ENCODE measurements at regions not wholly inside any gene's neighbourhood (a gene's known extent, or its start where the extent isn't known, plus 50 kb on each side); places are given as distances from the start of the nearest gene placed in this dataset.

DNA sequence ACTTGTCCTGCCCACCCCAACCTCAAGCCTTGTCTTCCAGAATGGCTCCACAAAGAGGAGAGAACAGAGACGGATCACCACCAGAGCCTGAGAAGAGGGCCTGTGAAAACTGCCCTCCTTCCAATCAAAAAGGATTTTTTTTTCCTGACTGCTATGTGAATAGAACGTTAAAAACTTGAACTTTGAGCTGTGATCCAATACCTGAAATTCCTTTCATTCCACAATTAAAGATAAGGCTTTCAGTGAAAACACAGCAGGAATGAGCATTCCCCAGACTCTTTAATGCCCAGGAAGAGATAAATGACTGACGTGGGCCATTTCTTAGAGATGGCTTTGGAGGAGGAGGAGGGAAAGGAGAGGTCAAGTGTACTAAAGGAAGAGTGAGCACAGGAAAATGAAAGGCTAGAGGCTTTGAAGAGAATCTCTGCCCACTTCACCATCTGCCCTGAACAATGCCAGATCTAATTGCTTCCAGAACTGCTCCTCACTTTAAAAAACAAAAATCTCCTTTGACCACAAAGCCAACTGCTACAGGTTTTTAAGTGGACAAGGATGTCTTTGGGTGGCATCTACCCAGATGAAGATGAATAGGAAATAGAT is 177.9 kb upstream of the MAP3K1 start (continued):
- no peak for TF ChIP-seq ZFP90 (CRISPR knock-in tag; IDR thresholded peaks at IDR 0.05; ENCODE audit: borderline replicate concordance)
- TF ChIP-seq ZC3H13 (CRISPR knock-in tag; IDR thresholded peaks at IDR 0.05): no peak
- TF ChIP-seq CREB1 (IDR thresholded peaks at IDR 0.05): no peak
- TF ChIP-seq CREB1 (CRISPR knock-in tag; IDR thresholded peaks at IDR 0.05): peak; percentile 52
- no peak for TF ChIP-seq ZKSCAN8 (CRISPR knock-in tag; IDR thresholded peaks at IDR 0.05; ENCODE audit: borderline replicate concordance)
- no peak for TF ChIP-seq XBP1 (CRISPR knock-in tag; IDR thresholded peaks at IDR 0.05)
- TF ChIP-seq MAFK (conservative IDR thresholded peaks at IDR 0.05 in 1 of 2, IDR thresholded peaks at IDR 0.05 in 1 of 2; ENCODE audit: low read length in 2 of 2): no peak
- no peak for TF ChIP-seq TBP (CRISPR knock-in tag; IDR thresholded peaks at IDR 0.05)
- peak; percentile 74 for TF ChIP-seq CREM (IDR thresholded peaks at IDR 0.05)
- no peak for TF ChIP-seq CREM (CRISPR knock-in tag; IDR thresholded peaks at IDR 0.05)
- TF ChIP-seq CBFB (CRISPR knock-in tag; IDR thresholded peaks at IDR 0.05): 0 out of 2 replicates have a peak, but pooled peaks have one; percentile 22
- TF ChIP-seq, protein P1, sequence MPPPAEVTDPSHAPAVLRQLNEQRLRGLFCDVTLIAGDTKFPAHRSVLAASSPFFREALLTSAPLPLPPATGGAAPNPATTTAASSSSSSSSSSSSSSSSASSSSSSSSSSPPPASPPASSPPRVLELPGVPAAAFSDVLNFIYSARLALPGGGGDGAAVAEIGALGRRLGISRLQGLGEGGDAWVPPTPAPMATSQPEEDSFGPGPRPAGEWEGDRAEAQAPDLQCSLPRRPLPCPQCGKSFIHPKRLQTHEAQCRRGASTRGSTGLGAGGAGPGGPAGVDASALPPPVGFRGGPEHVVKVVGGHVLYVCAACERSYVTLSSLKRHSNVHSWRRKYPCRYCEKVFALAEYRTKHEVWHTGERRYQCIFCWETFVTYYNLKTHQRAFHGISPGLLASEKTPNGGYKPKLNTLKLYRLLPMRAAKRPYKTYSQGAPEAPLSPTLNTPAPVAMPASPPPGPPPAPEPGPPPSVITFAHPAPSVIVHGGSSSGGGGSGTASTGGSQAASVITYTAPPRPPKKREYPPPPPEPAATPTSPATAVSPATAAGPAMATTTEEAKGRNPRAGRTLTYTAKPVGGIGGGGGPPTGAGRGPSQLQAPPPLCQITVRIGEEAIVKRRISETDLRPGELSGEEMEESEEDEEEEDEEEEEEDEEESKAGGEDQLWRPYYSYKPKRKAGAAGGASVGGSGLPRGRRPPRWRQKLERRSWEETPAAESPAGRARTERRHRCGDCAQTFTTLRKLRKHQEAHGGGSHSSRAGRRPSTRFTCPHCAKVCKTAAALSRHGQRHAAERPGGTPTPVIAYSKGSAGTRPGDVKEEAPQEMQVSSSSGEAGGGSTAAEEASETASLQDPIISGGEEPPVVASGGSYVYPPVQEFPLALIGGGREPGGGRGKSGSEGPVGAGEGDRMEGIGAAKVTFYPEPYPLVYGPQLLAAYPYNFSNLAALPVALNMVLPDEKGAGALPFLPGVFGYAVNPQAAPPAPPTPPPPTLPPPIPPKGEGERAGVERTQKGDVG (CRISPR knock-in tag; IDR thresholded peaks at IDR 0.05; ENCODE audit: borderline replicate concordance): no peak
- no peak for TF ChIP-seq DNMT1 (CRISPR knock-in tag; IDR thresholded peaks at IDR 0.05)
- TF ChIP-seq, protein P2, sequence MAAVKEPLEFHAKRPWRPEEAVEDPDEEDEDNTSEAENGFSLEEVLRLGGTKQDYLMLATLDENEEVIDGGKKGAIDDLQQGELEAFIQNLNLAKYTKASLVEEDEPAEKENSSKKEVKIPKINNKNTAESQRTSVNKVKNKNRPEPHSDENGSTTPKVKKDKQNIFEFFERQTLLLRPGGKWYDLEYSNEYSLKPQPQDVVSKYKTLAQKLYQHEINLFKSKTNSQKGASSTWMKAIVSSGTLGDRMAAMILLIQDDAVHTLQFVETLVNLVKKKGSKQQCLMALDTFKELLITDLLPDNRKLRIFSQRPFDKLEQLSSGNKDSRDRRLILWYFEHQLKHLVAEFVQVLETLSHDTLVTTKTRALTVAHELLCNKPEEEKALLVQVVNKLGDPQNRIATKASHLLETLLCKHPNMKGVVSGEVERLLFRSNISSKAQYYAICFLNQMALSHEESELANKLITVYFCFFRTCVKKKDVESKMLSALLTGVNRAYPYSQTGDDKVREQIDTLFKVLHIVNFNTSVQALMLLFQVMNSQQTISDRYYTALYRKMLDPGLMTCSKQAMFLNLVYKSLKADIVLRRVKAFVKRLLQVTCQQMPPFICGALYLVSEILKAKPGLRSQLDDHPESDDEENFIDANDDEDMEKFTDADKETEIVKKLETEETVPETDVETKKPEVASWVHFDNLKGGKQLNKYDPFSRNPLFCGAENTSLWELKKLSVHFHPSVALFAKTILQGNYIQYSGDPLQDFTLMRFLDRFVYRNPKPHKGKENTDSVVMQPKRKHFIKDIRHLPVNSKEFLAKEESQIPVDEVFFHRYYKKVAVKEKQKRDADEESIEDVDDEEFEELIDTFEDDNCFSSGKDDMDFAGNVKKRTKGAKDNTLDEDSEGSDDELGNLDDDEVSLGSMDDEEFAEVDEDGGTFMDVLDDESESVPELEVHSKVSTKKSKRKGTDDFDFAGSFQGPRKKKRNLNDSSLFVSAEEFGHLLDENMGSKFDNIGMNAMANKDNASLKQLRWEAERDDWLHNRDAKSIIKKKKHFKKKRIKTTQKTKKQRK (IDR thresholded peaks at IDR 0.05; ENCODE audit: low read length): no peak
- TF ChIP-seq GLI4 (CRISPR knock-in tag; IDR thresholded peaks at IDR 0.05; ENCODE audit: borderline replicate concordance): no peak
- TF ChIP-seq FOSL2 (CRISPR knock-in tag; IDR thresholded peaks at IDR 0.05): peak; percentile 42
- TF ChIP-seq RFX3 (CRISPR knock-in tag; IDR thresholded peaks at IDR 0.05): no peak
- TF ChIP-seq, protein P3, sequence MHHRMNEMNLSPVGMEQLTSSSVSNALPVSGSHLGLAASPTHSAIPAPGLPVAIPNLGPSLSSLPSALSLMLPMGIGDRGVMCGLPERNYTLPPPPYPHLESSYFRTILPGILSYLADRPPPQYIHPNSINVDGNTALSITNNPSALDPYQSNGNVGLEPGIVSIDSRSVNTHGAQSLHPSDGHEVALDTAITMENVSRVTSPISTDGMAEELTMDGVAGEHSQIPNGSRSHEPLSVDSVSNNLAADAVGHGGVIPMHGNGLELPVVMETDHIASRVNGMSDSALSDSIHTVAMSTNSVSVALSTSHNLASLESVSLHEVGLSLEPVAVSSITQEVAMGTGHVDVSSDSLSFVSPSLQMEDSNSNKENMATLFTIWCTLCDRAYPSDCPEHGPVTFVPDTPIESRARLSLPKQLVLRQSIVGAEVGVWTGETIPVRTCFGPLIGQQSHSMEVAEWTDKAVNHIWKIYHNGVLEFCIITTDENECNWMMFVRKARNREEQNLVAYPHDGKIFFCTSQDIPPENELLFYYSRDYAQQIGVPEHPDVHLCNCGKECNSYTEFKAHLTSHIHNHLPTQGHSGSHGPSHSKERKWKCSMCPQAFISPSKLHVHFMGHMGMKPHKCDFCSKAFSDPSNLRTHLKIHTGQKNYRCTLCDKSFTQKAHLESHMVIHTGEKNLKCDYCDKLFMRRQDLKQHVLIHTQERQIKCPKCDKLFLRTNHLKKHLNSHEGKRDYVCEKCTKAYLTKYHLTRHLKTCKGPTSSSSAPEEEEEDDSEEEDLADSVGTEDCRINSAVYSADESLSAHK (CRISPR knock-in tag; IDR thresholded peaks at IDR 0.05; ENCODE audit: borderline replicate concordance): no peak
- no peak for TF ChIP-seq GPN1 (CRISPR knock-in tag; IDR thresholded peaks at IDR 0.05; ENCODE audit: borderline replicate concordance)
- TF ChIP-seq REXO4 (CRISPR knock-in tag; IDR thresholded peaks at IDR 0.05; ENCODE audit: borderline replicate concordance): no peak

Measured in HepG2 (cell line).